COLO829 (cell line): ENCODE measurements at regions not wholly inside any gene's neighbourhood (a gene's known extent, or its start where the extent isn't known, plus 50 kb on each side); places are given as distances from the start of the nearest gene placed in this dataset.

Experiments used
- DNase-seq: peaks from one replicate; pipeline ENCODE4 v3.0.0; 2012; ENCODE audit warnings: low spot score

DNA sequence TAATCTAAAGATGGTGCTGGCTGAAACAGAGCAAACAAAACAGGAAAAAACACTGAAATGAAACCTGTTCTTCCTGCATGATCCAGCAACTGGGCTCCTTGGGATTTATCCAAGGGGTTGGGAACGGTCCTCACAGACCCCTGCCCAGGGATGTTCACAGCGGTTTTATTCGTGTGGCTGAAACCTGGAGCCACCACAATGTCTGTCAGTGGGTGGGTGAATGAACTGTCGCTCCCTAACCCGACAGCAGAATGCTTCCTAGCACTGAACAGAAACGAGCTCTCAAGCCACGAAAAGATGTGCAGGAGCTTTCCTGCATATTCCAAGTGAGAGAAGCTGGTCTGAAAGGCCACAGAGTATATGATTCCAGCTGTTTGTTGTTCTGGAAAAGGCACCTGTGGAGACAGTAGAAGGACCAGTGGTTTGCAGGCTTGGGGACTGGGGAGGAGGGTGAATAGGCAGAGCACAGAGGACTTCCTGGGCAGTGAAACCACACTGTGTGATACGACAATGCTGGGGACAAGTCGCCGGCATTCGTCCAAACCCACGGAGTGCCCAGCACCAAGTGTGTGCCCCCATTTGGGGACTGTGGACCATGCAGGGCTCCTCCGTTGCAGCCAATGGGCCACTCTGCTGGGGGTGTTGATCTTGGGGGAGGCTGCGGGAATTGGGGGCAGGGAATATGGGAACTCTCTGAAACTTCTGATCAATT lies 73.9 kb downstream of the TEX29 start:
- DNase-seq: no peak

DNA sequence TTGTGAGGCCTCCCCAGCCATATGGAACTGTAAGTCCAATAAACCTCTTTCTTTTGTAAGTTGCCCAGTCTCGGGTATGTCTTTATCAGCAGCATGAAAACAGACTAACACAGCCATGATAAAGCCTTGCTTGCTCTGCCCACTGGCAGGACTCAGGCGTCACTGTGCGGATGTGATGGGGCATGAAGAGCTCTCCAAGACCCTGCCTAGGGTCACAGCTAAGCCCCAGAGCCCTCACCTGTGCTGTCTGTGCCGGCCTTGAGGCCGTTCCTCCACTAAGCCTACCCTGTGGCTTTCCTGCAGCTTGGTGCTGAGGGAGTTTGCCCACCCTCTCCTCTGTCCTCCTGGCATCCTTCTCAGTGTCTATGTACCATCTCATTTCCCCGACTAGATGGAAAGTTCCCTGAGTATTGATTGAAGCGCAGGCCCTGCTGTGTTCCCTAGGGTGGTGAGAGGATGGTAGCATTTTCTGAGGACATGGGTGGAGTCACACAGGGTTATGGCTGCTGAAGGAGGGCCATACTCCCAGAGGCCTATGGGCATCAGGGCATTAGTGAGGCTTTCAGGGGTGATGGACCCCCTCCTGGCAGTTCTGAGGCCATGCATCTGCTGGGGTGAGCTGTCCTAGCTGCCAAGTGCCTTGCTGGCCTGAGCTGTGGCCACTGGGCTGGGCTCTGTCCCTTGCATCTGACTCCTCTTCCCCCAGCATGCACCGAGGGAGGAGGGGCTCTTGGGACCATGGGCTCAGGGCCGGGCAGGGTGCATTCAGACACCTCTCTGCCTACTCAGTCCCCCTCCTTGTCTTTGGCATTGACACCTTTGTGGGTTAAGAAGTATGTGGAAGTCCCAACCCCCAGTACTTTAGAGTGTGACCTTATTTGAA lies 75.3 kb downstream of the TEX29 start:
- no peak for DNase-seq

DNA sequence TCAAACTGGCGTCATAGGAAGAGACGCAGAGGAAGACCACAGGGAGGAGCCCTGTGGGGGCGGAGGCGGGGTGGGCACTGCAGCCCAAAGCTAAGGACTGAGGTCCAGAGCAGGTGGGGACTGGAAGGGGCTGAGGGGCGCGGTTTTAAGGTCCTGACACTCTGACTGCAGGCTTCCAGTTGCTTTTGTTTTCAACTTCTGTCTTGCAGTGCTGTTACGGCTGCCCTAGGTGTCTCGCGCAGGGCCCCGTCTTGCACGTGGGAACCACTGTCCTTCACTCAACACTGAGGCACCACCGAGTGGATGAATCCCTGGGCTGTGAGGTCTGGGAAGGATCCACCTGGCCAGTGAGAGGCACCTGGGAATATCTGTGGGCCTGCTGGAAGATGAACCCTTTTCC lies 76.0 kb downstream of the TEX29 start:
- DNase-seq: no peak

DNA sequence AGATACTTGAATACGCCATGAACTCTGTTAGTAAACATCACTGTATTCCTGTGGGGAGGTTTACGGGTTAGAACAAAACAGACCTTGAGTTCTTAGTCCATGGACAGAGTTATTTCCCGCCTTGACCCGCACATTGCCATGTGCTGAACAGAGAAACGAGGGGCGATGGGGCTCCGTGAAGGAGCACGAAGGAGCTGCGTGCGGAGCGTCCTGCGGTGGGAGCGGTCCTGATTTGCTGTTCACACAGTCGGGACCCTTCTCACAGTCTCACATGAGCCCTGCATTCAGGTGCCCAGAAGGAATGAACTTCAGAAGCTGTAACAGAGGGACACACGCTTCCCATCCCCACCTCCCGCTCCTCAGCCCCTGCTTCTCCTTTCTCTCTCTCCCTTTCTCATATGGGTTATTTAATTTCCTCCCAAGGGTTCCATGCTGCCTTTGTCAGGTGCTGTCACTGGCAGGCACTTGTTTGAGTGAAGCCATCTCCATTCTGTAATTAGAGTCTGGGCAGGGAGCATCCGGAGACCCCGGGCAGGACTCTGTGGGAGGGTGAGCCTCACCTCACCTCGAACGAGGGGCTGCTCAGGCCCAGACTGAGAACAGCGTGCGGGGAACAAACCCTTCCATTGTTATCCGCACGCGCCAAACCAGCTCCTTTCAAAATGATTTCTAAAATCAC lies 76.9 kb downstream of the TEX29 start:
- DNase-seq: no peak

DNA sequence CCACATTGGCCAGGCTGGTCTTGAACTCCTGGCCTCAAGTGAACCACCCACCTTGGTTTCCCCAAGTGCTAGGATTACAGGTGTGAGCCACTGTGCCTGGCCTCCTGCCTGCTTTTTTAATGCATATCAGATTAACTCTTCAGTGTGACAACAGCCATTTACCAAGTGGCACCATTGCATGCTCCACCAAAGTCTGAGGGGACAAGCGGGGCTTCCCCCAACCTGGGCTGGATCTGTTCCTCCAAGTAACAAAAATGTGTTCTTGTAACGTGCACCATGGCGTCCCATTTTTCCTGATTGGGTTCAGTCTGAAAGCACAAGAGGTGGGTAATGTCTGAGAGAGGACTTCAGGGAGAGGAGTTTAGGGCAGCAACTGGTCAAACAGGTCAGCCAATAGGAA lies 77.8 kb downstream of the TEX29 start:
- no peak for DNase-seq

DNA sequence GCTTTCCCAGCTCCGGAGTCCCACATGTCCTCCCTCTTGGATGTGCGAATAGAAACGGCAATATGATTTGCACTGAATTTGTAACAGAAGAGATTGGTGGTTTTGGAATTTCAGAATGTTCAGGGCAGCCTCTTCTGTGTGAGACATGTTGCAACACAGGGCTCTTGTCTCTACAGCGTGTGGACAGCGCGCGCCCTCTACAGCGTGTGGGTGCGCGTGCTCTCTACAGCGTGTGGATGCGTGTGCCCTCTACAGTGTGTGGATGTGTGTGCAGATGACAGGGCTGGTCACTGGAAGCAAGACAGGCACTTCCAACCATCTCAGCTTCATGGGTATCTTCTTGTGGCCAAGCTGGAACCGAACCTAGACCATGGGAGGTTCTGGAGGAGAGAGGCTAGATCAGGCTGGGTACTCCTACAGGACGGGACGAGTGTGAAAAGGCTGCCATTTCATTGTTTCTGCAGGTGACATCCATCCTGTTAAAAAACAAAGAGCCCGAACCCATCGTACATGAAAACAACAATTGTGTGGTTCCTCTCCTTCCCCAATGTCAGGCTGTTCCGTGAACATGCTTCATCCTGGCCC lies 78.4 kb downstream of the TEX29 start:
- no peak for DNase-seq

DNA sequence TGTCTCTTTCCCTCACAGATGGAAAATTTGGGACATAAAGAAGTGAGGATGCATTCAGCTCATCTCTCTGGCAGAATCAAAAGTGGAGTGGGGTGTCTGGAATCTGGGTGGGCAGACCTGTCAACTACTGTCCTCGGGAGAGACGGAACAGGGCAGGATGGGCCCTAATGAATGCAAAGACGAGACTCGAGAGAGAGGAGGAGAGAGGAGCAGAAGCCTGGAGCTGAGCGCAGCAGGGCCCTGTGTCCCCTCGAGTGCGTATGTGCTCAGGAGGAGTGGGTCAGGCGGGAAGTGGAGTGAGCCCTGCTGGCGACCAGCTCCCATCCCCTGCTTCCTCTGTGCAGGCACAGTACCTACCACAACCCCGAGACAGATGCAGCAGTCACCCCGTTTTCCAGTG lies 78.9 kb downstream of the TEX29 start:
- no peak for DNase-seq

DNA sequence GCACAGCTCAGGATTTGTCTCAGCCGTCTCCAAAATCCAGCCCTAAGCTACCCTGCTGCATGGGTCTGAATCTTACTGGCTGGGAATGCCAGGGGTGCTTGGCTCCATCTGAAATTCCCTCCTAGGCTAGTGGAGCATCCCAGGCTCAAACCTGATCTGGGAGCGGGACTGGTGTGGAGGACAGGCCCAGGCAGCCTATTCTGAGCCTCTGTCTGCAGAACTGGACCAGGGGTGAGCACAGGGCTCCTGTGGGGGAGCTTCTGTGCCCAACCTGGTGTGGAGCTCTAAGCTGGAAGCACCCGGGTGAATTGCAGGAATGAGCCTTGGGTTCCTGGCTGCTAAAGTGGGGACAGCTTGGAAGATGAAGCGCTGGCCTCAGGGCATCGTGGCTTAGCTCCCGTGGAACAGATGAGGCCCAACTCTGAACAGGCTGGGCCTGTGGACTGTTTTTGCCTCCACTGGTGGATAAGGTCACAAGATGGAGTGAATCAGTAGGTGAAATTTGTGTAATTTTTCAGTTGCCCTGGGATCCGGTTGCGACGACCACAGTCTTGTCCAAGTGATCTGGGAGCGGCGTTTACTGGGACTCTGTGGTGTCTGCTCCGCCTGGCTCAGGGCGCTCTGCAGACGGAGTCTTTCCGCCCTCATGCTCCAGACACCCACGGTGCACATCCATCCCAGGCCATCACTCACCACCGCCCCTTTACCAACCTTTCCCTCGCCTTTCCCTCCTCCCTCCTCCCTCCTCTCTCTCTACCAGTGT lies 79.5 kb downstream of the TEX29 start:
- no peak for DNase-seq

DNA sequence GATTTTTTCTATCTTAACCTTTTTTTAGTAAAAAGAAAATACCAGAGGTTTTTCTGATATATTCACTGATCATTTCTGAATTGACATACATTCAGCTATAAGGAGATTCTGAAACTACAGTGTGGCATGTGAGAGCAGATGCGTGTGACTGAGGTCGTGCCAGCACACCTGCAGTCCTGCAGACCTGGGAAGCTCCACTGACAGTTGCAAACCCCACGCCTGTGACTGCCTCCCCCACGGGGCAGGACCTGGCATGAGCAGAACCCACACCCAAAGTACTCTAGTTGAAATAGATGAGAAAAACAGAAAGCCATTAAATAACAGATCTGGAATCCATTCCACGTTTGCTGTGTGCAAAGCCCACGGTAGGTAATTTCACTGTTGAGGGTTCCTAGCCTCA lies 80.7 kb downstream of the TEX29 start:
- DNase-seq: no peak

DNA sequence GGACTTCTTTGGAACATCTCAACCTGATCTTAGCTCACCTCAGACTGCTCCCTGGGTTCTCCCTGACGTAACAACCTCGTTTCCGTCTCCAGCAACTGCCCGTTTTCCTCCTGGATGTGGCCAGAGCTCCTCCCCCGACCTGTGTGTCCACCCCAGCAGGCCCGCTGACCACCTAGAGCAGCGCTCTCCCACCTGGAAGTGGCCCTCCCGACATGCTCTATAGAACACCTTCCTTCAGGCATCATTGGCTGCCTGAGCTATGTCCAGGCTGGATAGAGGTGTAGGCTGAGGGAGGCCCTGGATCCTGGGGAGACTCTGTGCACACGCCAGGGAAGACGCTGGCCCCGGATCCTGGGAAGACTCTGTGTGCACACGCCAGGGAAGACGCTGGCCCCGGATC lies 81.3 kb downstream of the TEX29 start:
- no peak for DNase-seq

DNA sequence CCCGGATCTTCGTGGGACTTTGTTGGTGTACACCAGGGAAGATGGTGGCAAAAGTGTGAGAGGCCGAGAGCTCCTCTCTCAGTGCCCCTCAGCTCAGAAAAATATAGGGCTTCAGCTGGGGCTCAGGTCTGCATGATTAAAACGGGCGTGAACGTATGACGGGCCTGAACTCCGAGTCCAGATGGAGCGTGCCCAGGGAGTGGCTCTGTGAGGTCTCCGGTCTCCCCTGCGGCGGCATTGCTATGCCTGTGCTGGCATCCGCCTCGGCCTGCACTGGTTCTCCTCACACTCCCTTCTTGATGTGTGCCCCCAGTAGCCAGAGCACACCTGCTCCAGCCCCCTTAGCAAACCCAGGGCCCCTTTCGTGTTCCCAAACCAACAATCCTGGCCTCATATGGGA lies 82.0 kb downstream of the TEX29 start:
- DNase-seq: no peak

DNA sequence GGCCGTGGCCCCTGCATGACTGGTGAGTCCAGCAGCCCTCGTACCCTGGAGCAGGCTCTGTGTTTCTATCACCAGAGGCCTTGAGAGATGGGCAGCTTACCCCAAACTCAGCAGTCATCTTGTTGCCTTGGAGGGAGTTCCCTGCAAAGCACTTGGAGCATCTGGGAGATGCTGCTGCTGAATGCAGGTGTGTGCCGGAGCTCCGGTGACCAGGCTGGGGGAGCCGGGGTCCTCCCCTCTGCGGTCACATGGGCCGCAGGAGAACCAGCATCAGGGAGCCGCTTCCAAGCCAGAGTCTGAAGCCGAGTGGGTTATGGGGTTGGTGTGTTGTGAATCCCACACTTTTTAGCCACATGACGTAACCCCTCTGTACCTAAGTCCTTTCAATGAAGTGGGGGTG lies 82.8 kb downstream of the TEX29 start:
- no peak for DNase-seq

DNA sequence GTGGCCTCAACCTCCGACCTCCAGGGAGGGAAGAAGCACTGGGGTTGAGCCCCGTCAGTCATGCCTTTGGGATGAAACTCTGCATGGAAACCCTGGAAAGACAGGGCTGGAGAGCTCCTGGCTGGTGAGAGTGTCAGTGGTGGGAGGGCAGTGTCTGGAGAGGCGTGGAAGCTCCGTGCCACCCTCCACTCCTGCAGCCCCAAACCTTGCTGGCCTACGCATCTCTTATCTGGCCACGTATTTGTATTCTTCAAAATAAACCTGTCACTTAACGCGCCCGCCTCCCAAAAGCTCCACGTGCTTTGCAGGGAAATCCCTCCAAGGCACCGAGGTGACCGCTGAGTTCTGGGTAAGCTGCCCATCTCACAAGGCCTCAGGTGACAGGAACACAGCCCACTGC lies 84.3 kb downstream of the TEX29 start:
- DNase-seq: no peak

DNA sequence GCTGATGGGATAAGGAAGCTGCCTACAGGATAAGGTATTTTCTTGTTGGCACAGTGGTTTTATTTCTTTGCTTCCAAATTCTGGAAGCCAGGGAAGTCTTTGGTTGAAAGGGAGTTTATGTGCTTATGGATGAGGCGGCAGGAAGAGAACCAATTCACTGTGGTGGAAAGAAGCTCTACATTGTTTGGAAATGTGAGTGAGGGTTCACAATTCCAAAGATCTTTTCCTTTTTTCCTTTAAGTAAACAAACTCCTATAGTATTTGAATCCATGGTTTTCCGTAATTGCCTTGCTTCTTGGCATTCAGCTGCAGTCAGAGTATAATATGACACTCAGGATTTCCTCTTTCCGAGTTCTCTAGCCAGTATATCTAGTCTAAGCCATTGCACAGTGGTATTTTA lies 86.2 kb downstream of the TEX29 start:
- no peak for DNase-seq

DNA sequence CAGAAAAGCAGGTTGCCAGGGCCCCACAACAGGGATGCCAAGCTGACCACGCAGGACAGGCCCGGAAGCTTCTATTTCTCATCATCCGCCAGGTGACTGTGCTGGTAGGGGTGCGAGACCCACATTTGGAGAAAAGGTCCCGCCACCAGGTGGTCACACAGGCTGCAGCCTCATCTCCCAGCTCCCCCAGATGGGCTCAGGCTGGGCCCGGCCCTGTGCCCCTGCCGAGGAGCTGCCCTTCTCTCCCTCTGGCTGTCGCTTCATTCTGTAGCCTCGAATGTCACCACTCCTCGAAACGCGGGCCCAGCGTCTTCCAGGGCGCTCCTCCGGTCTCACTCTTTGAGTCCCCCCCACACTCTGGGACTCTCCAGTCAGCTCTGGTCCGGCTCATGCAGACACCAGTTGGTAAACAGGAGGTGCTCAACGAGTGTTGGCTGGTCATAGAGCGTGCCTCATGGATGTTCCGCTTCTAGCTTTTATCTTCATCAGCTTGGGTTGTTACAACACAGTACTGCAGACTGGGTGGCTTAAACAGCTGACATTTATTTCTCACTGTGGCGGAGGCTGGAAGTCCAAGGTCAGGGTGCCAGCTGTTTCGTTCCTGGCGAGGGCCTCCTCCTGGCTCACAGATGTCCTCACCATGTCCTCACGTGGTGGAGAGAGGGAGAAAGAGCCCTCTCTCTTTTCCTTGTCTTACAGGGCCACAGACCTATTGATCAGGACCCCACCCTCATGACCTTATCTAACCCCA lies 87.1 kb downstream of the TEX29 start:
- no peak for DNase-seq

DNA sequence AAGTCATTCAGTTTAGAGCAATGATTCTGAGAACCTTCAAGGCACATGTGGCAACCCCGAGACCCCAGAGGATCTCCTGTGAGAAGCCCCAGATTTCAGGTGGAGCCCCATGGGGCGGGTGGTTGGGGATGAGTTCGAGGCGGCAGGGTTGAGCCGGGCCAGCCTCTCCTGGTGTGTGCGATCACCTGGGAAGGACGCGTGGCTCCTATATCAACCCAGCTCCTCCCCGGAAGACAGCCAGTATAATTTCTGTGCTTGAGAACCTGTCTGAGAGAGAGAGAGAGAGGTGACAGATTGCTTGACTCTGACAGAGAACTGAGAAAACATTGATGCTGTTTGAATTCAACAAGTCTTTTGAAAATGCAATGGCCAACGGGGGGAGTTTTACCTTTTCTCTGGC lies 89.0 kb downstream of the TEX29 start:
- DNase-seq: no peak

DNA sequence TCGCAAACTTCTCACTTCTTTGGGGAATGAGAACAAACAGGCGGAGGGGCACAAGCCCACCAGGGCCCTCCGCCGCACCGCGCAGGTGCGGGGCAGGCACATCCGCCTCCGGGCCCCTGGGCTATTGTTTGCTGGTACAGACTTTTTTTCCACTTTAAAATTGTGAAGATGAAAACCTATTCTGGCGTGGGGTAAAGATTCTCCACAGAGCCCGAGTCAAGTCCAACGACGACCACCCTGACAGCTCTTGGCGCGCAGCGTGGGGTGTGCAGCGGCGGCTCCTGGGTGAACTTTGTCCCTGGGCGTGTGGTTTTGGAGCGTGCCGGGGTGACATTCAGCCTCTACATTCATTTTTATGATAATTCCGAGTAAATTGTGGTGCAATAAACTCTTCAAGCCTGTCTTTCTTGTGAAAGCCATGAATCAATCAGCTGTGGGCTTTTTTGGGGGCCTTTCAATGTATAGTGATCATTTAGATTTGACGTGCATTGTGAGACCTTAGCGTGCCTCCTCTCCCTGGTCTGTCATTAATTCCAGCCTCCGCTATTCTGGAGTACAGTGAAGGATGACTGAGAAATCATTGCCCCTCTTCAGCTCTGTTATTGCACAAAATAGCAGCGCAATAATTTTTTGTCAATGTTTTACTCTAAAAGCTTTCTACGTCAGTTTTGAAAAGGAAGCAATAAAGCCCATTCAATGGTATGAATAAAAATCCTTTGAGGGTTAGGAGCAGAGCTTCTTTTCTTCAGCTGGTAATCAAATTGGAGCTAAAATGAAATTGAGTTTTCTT lies 90.0 kb downstream of the TEX29 start:
- no peak for DNase-seq

DNA sequence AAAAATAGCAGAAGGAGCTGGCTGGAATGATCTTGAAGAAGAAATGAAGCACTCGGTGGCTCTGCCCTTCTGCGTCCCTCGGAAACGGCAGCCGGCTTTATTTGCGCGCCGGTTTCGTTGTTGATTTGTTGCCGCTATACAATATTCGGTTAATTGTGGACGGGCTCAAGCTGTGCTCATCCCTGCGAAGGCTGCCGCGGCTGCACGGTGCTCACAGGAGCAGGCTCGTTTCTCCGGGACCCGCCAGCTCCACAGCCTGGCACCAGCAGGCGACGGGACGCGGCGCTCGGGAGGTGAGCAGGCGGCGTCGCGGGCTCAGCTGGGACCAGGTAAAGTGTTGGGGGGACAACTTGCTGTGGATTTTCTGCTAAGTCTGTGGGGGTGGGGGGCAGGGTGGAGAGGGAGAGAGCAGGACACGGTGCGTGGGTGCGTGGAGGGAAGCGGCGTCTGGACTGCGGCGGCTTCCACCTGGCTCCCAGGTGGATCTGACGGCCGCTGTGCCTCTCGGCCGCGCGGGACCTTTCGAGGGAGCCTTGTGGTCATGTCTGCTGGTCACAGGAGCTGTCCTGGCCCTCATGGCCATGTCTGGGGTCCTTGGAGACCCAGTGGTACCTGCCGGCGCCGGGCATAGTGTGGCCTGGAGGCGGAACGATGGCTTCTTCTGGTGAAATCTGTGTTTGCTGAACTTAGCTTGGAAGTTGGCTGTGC lies 90.9 kb downstream of the TEX29 start:
- DNase-seq: no peak

DNA sequence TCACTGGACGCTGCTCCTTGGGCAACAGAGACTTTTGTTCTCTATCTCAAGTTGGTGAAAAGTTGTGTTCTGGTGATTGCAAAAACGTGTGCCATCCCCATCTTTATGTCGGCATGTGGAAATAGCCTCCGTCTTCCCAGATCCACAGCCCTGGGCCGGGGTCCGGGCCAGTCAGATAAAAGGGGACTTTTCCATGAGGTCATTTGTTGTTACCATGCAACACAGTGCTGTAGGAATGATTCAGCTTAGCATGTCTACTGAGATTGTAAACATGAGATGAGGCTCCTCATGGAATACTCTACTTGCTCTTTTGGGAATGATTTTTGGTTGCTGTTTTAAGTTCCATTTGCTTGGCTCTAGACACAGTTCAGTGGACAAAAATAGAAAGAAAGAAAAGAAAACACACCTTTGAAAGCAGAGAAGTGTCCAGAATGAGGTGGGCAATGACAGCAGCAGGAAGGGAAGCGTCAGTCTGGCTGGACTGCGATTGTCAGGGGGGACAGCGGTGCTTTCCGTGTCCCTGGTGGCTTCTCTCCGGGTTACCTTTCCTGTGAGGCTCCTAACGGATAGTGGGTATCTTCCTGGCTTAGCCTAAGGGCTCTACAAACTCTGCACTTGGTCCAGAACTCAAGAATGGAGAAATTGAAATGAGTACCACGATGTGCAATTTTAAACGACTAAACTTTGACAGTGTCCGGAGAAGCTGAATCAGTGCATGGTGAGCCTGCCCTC lies 91.6 kb downstream of the TEX29 start:
- DNase-seq: no peak
